ENCODE measurements at regions not wholly inside any gene's neighbourhood (a gene's known extent, or its start where the extent isn't known, plus 50 kb on each side); places are given as distances from the start of the nearest gene placed in this dataset.

DNA sequence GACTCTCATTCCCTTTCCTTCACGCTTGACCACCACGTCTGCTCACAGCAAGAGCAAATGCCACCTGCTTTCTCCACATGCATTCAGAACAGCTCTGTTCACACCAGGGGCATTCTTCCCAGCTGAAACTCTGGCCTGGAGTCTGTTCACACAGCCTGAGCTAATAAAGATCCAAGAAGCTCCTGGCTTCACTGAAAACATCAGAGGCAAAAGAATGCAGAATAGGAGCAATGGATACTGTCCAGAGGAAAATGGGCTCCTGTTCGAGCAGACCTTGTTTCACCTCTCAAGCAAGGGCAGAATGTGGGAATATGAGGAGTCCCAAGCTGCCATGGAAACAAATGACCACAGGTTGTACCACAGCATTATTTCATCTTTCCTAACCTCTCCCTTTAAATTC lies 402.7 kb upstream of the TNC start:
- no peak for TF ChIP-seq EHMT2 (IDR thresholded peaks at IDR 0.05; ENCODE audit: low read depth)
- TF ChIP-seq POLR2A (IDR thresholded peaks at IDR 0.05; ENCODE audit: low read length), result no peak
- TF ChIP-seq CTCF (IDR thresholded peaks at IDR 0.05), result no peak
- no peak for TF ChIP-seq POLR2AphosphoS2 (conservative IDR thresholded peaks at IDR 0.05; ENCODE audit: low read length)
- no peak for TF ChIP-seq MAX (IDR thresholded peaks at IDR 0.05)
- no peak for TF ChIP-seq HMGXB4 (CRISPR knock-in tag; IDR thresholded peaks at IDR 0.05; ENCODE audit: borderline replicate concordance)
- TF ChIP-seq SMC3 (IDR thresholded peaks at IDR 0.05), result no peak
- no peak for TF ChIP-seq EP300 (IDR thresholded peaks at IDR 0.05)
- no peak for TF ChIP-seq RCOR1 (IDR thresholded peaks at IDR 0.05; ENCODE audit: low read depth, low read length)
- TF ChIP-seq KDM1A (IDR thresholded peaks at IDR 0.05; ENCODE audit: low read depth), result no peak
- TF ChIP-seq, protein P1, sequence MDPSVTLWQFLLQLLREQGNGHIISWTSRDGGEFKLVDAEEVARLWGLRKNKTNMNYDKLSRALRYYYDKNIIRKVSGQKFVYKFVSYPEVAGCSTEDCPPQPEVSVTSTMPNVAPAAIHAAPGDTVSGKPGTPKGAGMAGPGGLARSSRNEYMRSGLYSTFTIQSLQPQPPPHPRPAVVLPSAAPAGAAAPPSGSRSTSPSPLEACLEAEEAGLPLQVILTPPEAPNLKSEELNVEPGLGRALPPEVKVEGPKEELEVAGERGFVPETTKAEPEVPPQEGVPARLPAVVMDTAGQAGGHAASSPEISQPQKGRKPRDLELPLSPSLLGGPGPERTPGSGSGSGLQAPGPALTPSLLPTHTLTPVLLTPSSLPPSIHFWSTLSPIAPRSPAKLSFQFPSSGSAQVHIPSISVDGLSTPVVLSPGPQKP (IDR thresholded peaks at IDR 0.05; ENCODE audit: low read depth, low read length), result no peak
- TF ChIP-seq ZFP36 (IDR thresholded peaks at IDR 0.05; ENCODE audit: borderline replicate concordance, partially characterized antibody), result no peak
- TF ChIP-seq MAFK (IDR thresholded peaks at IDR 0.05; ENCODE audit: partially characterized antibody), result no peak
- TF ChIP-seq RNF2 (IDR thresholded peaks at IDR 0.05; ENCODE audit: borderline replicate concordance, low read depth), result no peak
